ENCODE measurements at regions not wholly inside any gene's neighbourhood (a gene's known extent, or its start where the extent isn't known, plus 50 kb on each side); places are given as distances from the start of the nearest gene placed in this dataset.
"Not testable (repeated sequence)": the region's sequence is repeated elsewhere in the genome, so short reads cannot be mapped to it uniquely, and the experiment has no call there.

GRCh38 chr17:62322313-62322712, 58.0 kb upstream of the EFCAB3 start:
- H3K4me3 ChIP-seq (ENCODE audit: low read depth, low read length) = no peak overlapping the region
- TF ChIP-seq CTCF (IDR thresholded peaks at IDR 0.05; ENCODE audit: insufficient read depth, low read length) = no peak
- no peak for DNase-seq (ENCODE audit: low read depth)

DNA sequence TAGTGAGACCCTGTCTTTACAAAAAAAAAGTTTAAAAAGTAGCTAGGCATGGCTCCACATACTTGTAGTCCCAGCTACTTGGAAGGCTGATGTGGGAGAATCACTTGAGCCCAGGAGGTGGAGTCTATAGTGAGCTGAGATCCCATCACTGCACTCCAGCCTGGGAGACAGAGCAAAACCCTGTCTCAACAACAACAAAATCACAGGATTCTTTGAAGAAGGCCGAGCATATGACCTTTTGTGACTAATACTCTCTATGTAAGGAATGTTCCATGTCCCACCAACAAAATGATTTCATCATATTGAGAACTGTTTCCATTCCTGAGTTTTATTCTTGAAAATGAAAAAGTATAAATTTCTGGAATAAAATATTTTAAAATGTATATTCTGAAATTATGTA, 58.9 kb upstream of the EFCAB3 start:
- peak; percentile 1 for DNase-seq (ENCODE audit: low read depth)
- no peak overlapping the region for H3K4me3 ChIP-seq (ENCODE audit: low read depth, low read length)
- no peak for TF ChIP-seq CTCF (IDR thresholded peaks at IDR 0.05; ENCODE audit: insufficient read depth, low read length)

- no peak for DNase-seq (ENCODE audit: low read depth)
- no peak for TF ChIP-seq CTCF (IDR thresholded peaks at IDR 0.05; ENCODE audit: insufficient read depth, low read length)
- no peak overlapping the region for H3K4me3 ChIP-seq (ENCODE audit: low read depth, low read length)
These were observed 60.5 kb upstream of the EFCAB3 start for GRCh38 chr17:62319846-62320245.

DNA sequence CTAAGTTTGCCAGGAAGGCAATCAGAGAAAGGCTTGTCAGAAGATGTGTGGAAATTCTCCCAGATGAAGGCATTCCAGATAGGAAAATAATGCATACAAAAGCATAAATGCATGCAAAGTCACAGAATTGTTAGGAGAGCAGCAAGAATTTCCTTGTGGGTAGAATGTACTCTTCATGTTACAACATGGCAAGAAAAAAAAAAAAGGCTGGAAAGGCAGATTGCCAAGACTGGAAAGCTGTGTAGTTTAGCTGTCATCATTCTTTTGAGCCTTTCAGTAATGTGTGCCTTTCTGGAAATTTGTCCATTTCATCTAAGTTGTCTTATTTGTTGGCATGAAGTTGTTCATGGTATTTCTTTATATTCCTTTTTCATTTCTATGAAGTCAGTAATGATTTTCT, 71.0 kb upstream of the EFCAB3 start:
- no peak for TF ChIP-seq CTCF (IDR thresholded peaks at IDR 0.05; ENCODE audit: insufficient read depth, low read length)
- DNase-seq (ENCODE audit: low read depth) = no peak
- H3K4me3 ChIP-seq (ENCODE audit: low read depth, low read length) = no peak overlapping the region

DNA sequence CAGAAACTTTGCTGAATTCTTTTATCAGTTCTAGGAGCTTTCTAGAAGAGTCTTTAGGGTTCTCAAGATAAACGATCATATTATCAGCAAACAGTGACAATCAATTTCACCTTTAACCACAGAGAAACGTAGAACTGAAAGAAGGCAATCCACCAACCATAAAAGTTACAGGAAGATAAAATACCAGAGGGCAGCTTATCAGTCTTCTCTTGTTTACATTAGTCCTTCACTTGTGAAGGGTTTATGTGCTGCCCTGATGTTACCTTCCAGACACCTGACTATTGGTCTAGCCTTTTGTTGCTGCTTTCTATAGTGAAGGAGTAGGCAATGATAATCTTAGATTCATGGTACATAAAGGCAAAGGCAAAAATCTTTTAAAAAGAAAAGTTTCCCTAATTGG, 73.2 kb upstream of the EFCAB3 start:
- no peak for DNase-seq (ENCODE audit: low read depth)
- TF ChIP-seq CTCF (IDR thresholded peaks at IDR 0.05; ENCODE audit: insufficient read depth, low read length) = no peak
- H3K4me3 ChIP-seq (ENCODE audit: low read depth, low read length) = no peak overlapping the region

DNA sequence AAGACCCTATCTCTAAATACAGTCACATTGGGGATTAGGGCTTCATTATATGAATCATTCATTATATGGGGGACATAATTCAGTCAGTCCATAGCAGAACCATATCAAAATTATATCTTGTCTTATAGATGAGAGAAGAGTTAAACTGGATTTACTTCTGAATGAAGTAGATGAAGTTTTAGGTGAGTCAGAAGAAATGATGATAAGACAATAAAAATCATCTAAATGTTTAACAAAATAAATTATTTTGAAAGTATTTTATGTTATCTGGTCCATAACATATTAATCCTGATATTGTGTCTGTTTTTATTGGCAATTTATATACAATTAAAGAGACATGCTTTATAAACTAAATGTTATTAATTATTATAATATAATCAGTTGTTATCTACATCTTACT, 76.9 kb upstream of the EFCAB3 start:
- no peak for TF ChIP-seq CTCF (IDR thresholded peaks at IDR 0.05; ENCODE audit: insufficient read depth, low read length)
- DNase-seq (ENCODE audit: low read depth) = no peak
- no peak overlapping the region for H3K4me3 ChIP-seq (ENCODE audit: low read depth, low read length)

- no peak for TF ChIP-seq CTCF (IDR thresholded peaks at IDR 0.05; ENCODE audit: insufficient read depth, low read length)
- H3K4me3 ChIP-seq (ENCODE audit: low read depth, low read length) = no peak overlapping the region
- no peak for DNase-seq (ENCODE audit: low read depth)
These were observed 79.7 kb upstream of the EFCAB3 start for GRCh38 chr17:62300697-62301096.

DNA sequence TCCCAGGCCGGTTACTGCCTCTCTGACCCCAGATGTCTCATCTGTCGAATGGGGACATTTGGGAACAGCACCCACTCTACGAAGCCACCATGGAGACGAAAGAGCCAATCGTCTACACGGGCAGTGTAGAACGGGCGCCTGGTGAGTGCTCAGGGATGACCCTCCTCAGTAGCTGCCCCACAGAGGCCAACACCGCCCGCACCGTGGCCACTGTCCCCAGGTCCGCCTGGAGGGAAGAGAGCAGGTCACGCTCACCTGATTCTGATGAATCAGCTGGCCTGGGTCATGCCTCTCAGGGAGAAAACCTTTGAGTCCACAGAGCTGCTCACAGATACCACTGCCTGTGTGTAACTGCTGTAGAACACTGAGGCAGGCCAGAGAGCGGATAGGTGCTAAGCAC, 105.1 kb upstream of the EFCAB3 start:
- not testable (repeated sequence) for H3K4me3 ChIP-seq (ENCODE audit: low read depth, low read length); DNase-seq (ENCODE audit: low read depth)

- DNase-seq (ENCODE audit: low read depth) = not testable (repeated sequence)
These were observed 112.0 kb upstream of the EFCAB3 start for GRCh38 chr17:62268361-62268760.

GRCh38 chr17:62264974-62265373, 115.4 kb upstream of the EFCAB3 start:
- H3K4me3 ChIP-seq (ENCODE audit: low read depth, low read length); DNase-seq (ENCODE audit: low read depth): not testable (repeated sequence)

More at GRCh38 chr17:62268361-62268760, 112.0 kb upstream of the EFCAB3 start:
- H3K4me3 ChIP-seq (ENCODE audit: low read depth, low read length) = not testable (repeated sequence)

- DNase-seq (ENCODE audit: low read depth); H3K4me3 ChIP-seq (ENCODE audit: low read depth, low read length): not testable (repeated sequence)
These were observed 124.6 kb upstream of the EFCAB3 start for GRCh38 chr17:62255791-62256190.

Data from fibroblast of the aortic adventitia (primary cell).